HEK293 (cell line): ENCODE measurements at regions not wholly inside any gene's neighbourhood (a gene's known extent, or its start where the extent isn't known, plus 50 kb on each side); places are given as distances from the start of the nearest gene placed in this dataset.

Experiments used
- KLF16 ChIP-seq: fragments of 450-650 bp; formaldehyde crosslinking; IDR thresholded peaks from 2 replicates; pipeline ENCODE4 v1.5.1; 2017; ENCODE audit warnings: missing biosample characterization, missing genetic modification characterization
- ZBTB20 ChIP-seq: fragments of 450-650 bp; formaldehyde crosslinking; IDR thresholded peaks from 2 replicates; pipeline ENCODE4 v1.5.1; 2016; ENCODE audit warnings: missing biosample characterization, missing genetic modification characterization
- ZFP69B ChIP-seq: fragments of 450-650 bp; formaldehyde crosslinking; IDR thresholded peaks from 2 replicates; pipeline ENCODE4 v1.5.1; 2016; ENCODE audit warnings: missing biosample characterization, missing genetic modification characterization
- ZNF121 ChIP-seq: fragments of 450-650 bp; formaldehyde crosslinking; IDR thresholded peaks from 2 replicates; pipeline ENCODE4 v1.5.1; 2016; ENCODE audit warnings: missing biosample characterization, missing genetic modification characterization
- ZNF660 ChIP-seq: fragments of 450-650 bp; IDR thresholded peaks from 2 replicates; pipeline ENCODE4 v1.5.1; 2018; ENCODE audit warnings: missing biosample characterization, mild to moderate bottlenecking, missing genetic modification characterization
- ZNF830 ChIP-seq: fragments of 450-650 bp; IDR thresholded peaks from 2 replicates; pipeline ENCODE4 v1.5.0; 2018; ENCODE audit warnings: missing biosample characterization, missing genetic modification characterization, low read depth, mild to moderate bottlenecking, moderate library complexity

GRCh38 chr3:165503825-165504224, 307.6 kb upstream of the SLITRK3 start:
- no peak for TF ChIP-seq ZNF660 (tag by site-specific recombination)
- TF ChIP-seq ZNF830 (tag by site-specific recombination), result no peak
- TF ChIP-seq KLF16 (tag by site-specific recombination), result no peak
- TF ChIP-seq ZFP69B, result no peak
- no peak for TF ChIP-seq ZBTB20 (tag by site-specific recombination)
- TF ChIP-seq ZNF121 (tag by site-specific recombination), result no peak
